ENCODE measurements at regions not wholly inside any gene's neighbourhood (a gene's known extent, or its start where the extent isn't known, plus 50 kb on each side); places are given as distances from the start of the nearest gene placed in this dataset.

- Histone ChIP-seq H3K9ac (ENCODE audit: low read depth, low read length) (no peak overlapping the region), H2AK5ac (ENCODE audit: low read depth, low read length) (no peak overlapping the region), H3K18ac (ENCODE audit: low read depth, low read length) (no peak overlapping the region), H4K91ac (ENCODE audit: insufficient read depth, low read depth, low read length) (no peak overlapping the region), H3K27ac (ENCODE audit: insufficient read depth, low read length) (no peak overlapping the region), H4K20me1 (ENCODE audit: insufficient read depth, low read length) (no peaks in the 10 kb centered on the region), H3K27me3 (ENCODE audit: control insufficient read depth, insufficient read depth, low read length) (no peaks in the 10 kb centered on the region), H2BK15ac (ENCODE audit: low read depth, low read length) (no peak overlapping the region), H3K9me1 (ENCODE audit: insufficient read depth, low read length) (no peaks in the 10 kb centered on the region), H4K5ac (ENCODE audit: low read depth, low read length) (no peak overlapping the region), H3K4me1 (ENCODE audit: control insufficient read depth, insufficient read depth, low read length) (no peaks in the 10 kb centered on the region), H3K4ac (ENCODE audit: low read depth, low read length) (no peak overlapping the region), H2BK120ac (ENCODE audit: low read depth, low read length) (no peak overlapping the region), H3K56ac (ENCODE audit: extremely low read depth, insufficient read depth, low read length) (no peak overlapping the region), H3K9me3 (ENCODE audit: control insufficient read depth, insufficient read depth, low read length) (no peaks in the 10 kb centered on the region), H3K23ac (ENCODE audit: low read depth, low read length) (no peak overlapping the region), H3K36me3 (ENCODE audit: control insufficient read depth, insufficient read depth, low read length) (no peaks in the 10 kb centered on the region), H3K14ac (replicated peaks; ENCODE audit: low read depth, low read length) (no peak overlapping the region), H2AK9ac (replicated peaks; ENCODE audit: low read depth, low read length, poor library complexity) (no peak overlapping the region), H2AFZ (replicated peaks; ENCODE audit: low read length, poor library complexity) (no peak overlapping the region), H3K79me1 (ENCODE audit: low read depth in 1 of 2, low read length in 2 of 2) (no peaks in the 10 kb centered on the region), H4K8ac (ENCODE audit: low read depth in 2 of 2, low read length in 2 of 2) (no peak overlapping the region), H3K4me2 (ENCODE audit: low read depth, low read length) (no peak overlapping the region), H2BK5ac (ENCODE audit: low read depth, low read length, poor library complexity, severe bottlenecking) (no peak overlapping the region), H2BK20ac (ENCODE audit: low read depth, low read length) (no peak overlapping the region), H3K4me3 (ENCODE audit: insufficient read depth, low read depth, low read length) (no peak overlapping the region)
- no peak for DNase-seq
- in situ Hi-C loops (cut with MboI; ENCODE audit: low sequenced_read_pairs) (no loop called here), dilution Hi-C loops (cut with HindIII; ENCODE audit: low sequenced_read_pairs, unreplicated experiment) (no loop called here), intact Hi-C loops (cut with micrococcal nuclease) (no loop called here)
- ChIA-PET POLR2A (ENCODE audit: unreplicated experiment) (no interaction called here), CTCF (no interaction called here)
- no peak for ATAC-seq (ENCODE audit: low read depth)
- TF ChIP-seq MXI1 (IDR thresholded peaks at IDR 0.05; ENCODE audit: borderline replicate concordance, low read depth, low read length) (no peak), RFX5 (IDR thresholded peaks at IDR 0.05; ENCODE audit: low read depth, low read length) (no peak), MAZ (IDR thresholded peaks at IDR 0.05; ENCODE audit: borderline replicate concordance, low read depth, low read length) (no peak), RCOR1 (IDR thresholded peaks at IDR 0.05; ENCODE audit: insufficient replicate concordance, low read length) (no peak)
- no TSS peak for BruUV-seq (replicated peaks)
Measured at GRCh38 chr5:51997500-51997899, 614.3 kb downstream of the ISL1 start.

Data from IMR-90 (cell line).